H1 (cell line): ENCODE measurements at regions not wholly inside any gene's neighbourhood (a gene's known extent, or its start where the extent isn't known, plus 50 kb on each side); places are given as distances from the start of the nearest gene placed in this dataset.

Experiments used
- CTCF ChIA-PET: fragments of 300-600 bp; sonication (Branson Sonifier 250); formaldehyde crosslinking; loops from one replicate; lab custom pipeline; 2021; ENCODE audit not compliant: partially characterized antibody; lab: Charles Lee
- POLR2A ChIA-PET: fragments of 300-600 bp; sonication (Branson Sonifier 250); formaldehyde crosslinking; loops from one replicate; lab custom pipeline; 2021; ENCODE audit warnings: inconsistent platforms; ENCODE audit not compliant: partially characterized antibody; lab: Charles Lee
- DNase-seq, 2 experiments: peaks; one replicate each; pipeline versions ENCODE4 v3.0.0 to v3.0.0-alpha.2; 2010 to 2022; ENCODE audit warnings: low spot score in 2 of 2, low read depth in 1 of 2, mixed read lengths in 1 of 2
- FAIRE-seq: peaks from 2 replicates; lab custom pipeline; 2011; peaks lifted over from hg19 to GRCh38; lab: Jason Lieb, UNC
- H2AFZ ChIP-seq: 2 replicates; pipeline ENCODE4 v1.8.1; 2012; ENCODE audit warnings: low read length, inconsistent platforms
- H2AK5ac ChIP-seq: 2 replicates; pipeline ENCODE4 v1.6.1; 2013; ENCODE audit warnings: low read depth, low read length
- H2BK120ac ChIP-seq: replicated peaks from 2 replicates; pipeline ENCODE3; 2013; ENCODE audit warnings: low read depth, low read length, inconsistent platforms
- H2BK12ac ChIP-seq: 2 replicates; pipeline ENCODE4 v1.6.1; 2013; ENCODE audit warnings: low read depth, low read length
- H2BK15ac ChIP-seq: 2 replicates; pipeline ENCODE4 v1.6.1; 2013; ENCODE audit warnings: low read length
- H2BK20ac ChIP-seq: 2 replicates; pipeline ENCODE4 v1.6.1; 2013; ENCODE audit warnings: low read length
- H2BK5ac ChIP-seq: 2 replicates; pipeline ENCODE4 v1.6.1; 2013; ENCODE audit warnings: low read depth, low read length
- H3K14ac ChIP-seq: 2 replicates; pipeline ENCODE4 v1.6.1; 2013; ENCODE audit warnings: inconsistent platforms; ENCODE audit not compliant: insufficient read length
- H3K18ac ChIP-seq: 2 replicates; pipeline ENCODE4 v1.6.1; 2013; ENCODE audit warnings: low read length; ENCODE audit errors: extremely low read depth
- H3K23ac ChIP-seq: 2 replicates; pipeline ENCODE4 v1.6.1; 2013; ENCODE audit warnings: inconsistent platforms; ENCODE audit not compliant: insufficient read length
- H3K23me2 ChIP-seq: 2 replicates; pipeline ENCODE4 v1.6.1; 2013; ENCODE audit warnings: low read depth, low read length
- H3K27ac ChIP-seq: 2 replicates; pipeline ENCODE4 v1.6.1; 2011; ENCODE audit warnings: low read depth, low read length, inconsistent platforms
- H3K27me3 ChIP-seq, 4 experiments: replicated peaks in 1 of 4; 1 replicate in 1 of 4; 2 replicates in 3 of 4; pipeline versions ENCODE4 v1.6.1 to v1.8.1; 2011 to 2013; ENCODE audit warnings: low read length in 3 of 4, mild to moderate bottlenecking in 3 of 4, inconsistent platforms in 2 of 4, mixed read lengths in 2 of 4, moderate library complexity in 1 of 4; ENCODE audit not compliant: control insufficient read depth in 3 of 4, insufficient read depth in 3 of 4; ENCODE audit errors: extremely low read depth in 1 of 4
- H3K36me3 ChIP-seq, 4 experiments: 2 replicates each; pipeline versions ENCODE4 v1.6.1 to v1.8.1; 2011 to 2013; ENCODE audit warnings: mild to moderate bottlenecking in 4 of 4, low read length in 3 of 4, moderate library complexity in 2 of 4, control low read depth in 1 of 4, inconsistent platforms in 1 of 4; ENCODE audit not compliant: insufficient read depth in 4 of 4, control insufficient read depth in 2 of 4
- H3K4ac ChIP-seq: replicated peaks from 2 replicates; pipeline ENCODE3; 2013; ENCODE audit warnings: low read length, low read depth, mixed read lengths, inconsistent platforms; ENCODE audit not compliant: insufficient read length
- H3K4me1 ChIP-seq, 4 experiments: replicated peaks in 1 of 4; 1 replicate in 1 of 4; 2 replicates in 3 of 4; pipeline versions ENCODE4 v1.6.1 to v1.8.1; 2011 to 2013; ENCODE audit warnings: low read length in 3 of 4, inconsistent platforms in 2 of 4, mixed read lengths in 1 of 4; ENCODE audit not compliant: insufficient read depth in 4 of 4, control insufficient read depth in 3 of 4
- H3K4me2 ChIP-seq, 2 experiments: 2 replicates each; pipeline versions ENCODE4 v1.6.1 to v1.8.1; 2011 to 2013; ENCODE audit warnings: low read depth in 2 of 2, low read length in 2 of 2, control low read depth in 1 of 2, inconsistent platforms in 1 of 2, mild to moderate bottlenecking in 1 of 2; ENCODE audit not compliant: insufficient read depth in 1 of 2
- H3K4me3 ChIP-seq, 4 experiments: fragments of 200-600, 300-600 bp in 1 of 4; sonication (generic), shearing (Covaris generic), sonication (Bioruptor Twin) in 1 of 4; 2 replicates each; pipeline versions ENCODE4 v1.5.1 to v1.8.1; 2011 to 2016; ENCODE audit warnings: low read length in 4 of 4, low read depth in 3 of 4, control low read depth in 2 of 4, inconsistent platforms in 2 of 4, mild to moderate bottlenecking in 2 of 4, mixed read lengths in 1 of 4, moderate library complexity in 1 of 4; ENCODE audit not compliant: insufficient read depth in 2 of 4; ENCODE audit errors: extremely low read depth in 1 of 4
- H3K56ac ChIP-seq: replicated peaks from 2 replicates; pipeline ENCODE3; 2013; ENCODE audit warnings: low read depth, mild to moderate bottlenecking, mixed read lengths, low read length, inconsistent platforms; ENCODE audit not compliant: insufficient read length
- H3K79me1 ChIP-seq: 2 replicates; pipeline ENCODE4 v1.6.1; 2013; ENCODE audit warnings: low read depth, low read length, control low read depth
- H3K79me2 ChIP-seq, 2 experiments: 2 replicates each; pipeline versions ENCODE4 v1.6.1 to v1.8.1; 2012 to 2013; ENCODE audit warnings: low read length in 2 of 2, mild to moderate bottlenecking in 2 of 2, inconsistent platforms in 1 of 2; ENCODE audit not compliant: insufficient read depth in 2 of 2, control insufficient read depth in 1 of 2
- H3K9ac ChIP-seq, 4 experiments: replicated peaks in 1 of 4; 1 replicate in 1 of 4; 2 replicates in 3 of 4; pipeline versions ENCODE4 v1.6.1 to v1.8.1; 2011 to 2013; ENCODE audit warnings: low read depth in 3 of 4, low read length in 3 of 4, control low read depth in 2 of 4, mild to moderate bottlenecking in 2 of 4, moderate library complexity in 2 of 4, inconsistent platforms in 1 of 4; ENCODE audit errors: extremely low read depth in 1 of 4
- H3K9me3 ChIP-seq, 2 experiments: 2 replicates each; pipeline versions ENCODE4 v1.6.1 to v1.8.1; 2012 to 2013; ENCODE audit warnings: mild to moderate bottlenecking in 2 of 2, moderate library complexity in 2 of 2, control low read depth in 1 of 2, inconsistent platforms in 1 of 2, low read depth in 1 of 2, low read length in 1 of 2, mixed read lengths in 1 of 2; ENCODE audit not compliant: insufficient read depth in 2 of 2
- H4K20me1 ChIP-seq, 2 experiments: replicated peaks in 1 of 2; 2 replicates each; pipeline versions ENCODE3 to v1.8.1; 2011 to 2013; ENCODE audit warnings: inconsistent platforms in 2 of 2, low read length in 2 of 2, mild to moderate bottlenecking in 1 of 2; ENCODE audit not compliant: insufficient read depth in 2 of 2, control insufficient read depth in 1 of 2
- H4K5ac ChIP-seq: 2 replicates; pipeline ENCODE4 v1.6.1; 2013; ENCODE audit warnings: low read length, low read depth, mixed read lengths, inconsistent platforms; ENCODE audit not compliant: insufficient read length
- H4K8ac ChIP-seq: 2 replicates; pipeline ENCODE4 v1.8.0; 2013; ENCODE audit warnings: mild to moderate bottlenecking, moderate library complexity, low read length, inconsistent platforms; ENCODE audit not compliant: insufficient read depth; ENCODE audit errors: extremely low read depth
- H4K91ac ChIP-seq: replicated peaks from 2 replicates; pipeline ENCODE3; 2013; ENCODE audit warnings: low read length, mixed read lengths, inconsistent platforms; ENCODE audit not compliant: insufficient read length
- ASH2L ChIP-seq: fragments of 200-600, 300-600 bp; sonication (generic); IDR thresholded peaks from one replicate; pipeline ENCODE4 v1.7.1; 2017; ENCODE audit warnings: low read length
- BCL11A ChIP-seq, 2 experiments: IDR thresholded peaks; one replicate each; pipeline ENCODE4 v1.6.1; 2011; ENCODE audit warnings: low read depth in 2 of 2, low read length in 2 of 2, mild to moderate bottlenecking in 2 of 2
- CHD1 ChIP-seq: IDR thresholded peaks from 2 replicates; pipeline ENCODE4 v1.6.1; 2012; ENCODE audit warnings: low read depth, low read length, improper control_type of control experiment
- CREB1 ChIP-seq: IDR thresholded peaks from 2 replicates; pipeline ENCODE4 v1.6.1; 2012; ENCODE audit warnings: inconsistent platforms
- CTBP2 ChIP-seq: IDR thresholded peaks from 2 replicates; pipeline ENCODE4 v1.7.0; 2011; ENCODE audit warnings: borderline replicate concordance, mild to moderate bottlenecking, moderate library complexity, mixed read lengths, low read length; ENCODE audit not compliant: insufficient read depth, insufficient read length
- CTCF ChIP-seq, 3 experiments: IDR thresholded peaks; 1 replicate in 2 of 3; 2 replicates in 1 of 3; pipeline versions ENCODE4 v1.5.1 to v1.6.1; 2011; ENCODE audit warnings: low read length in 3 of 3, mild to moderate bottlenecking in 3 of 3, inconsistent platforms in 2 of 3, low read depth in 1 of 3, moderate library complexity in 1 of 3; ENCODE audit not compliant: insufficient read depth in 1 of 3; ENCODE audit errors: control extremely low read depth in 1 of 3
- GTF2F1 ChIP-seq: IDR thresholded peaks from 2 replicates; pipeline ENCODE4 v1.6.1; 2012; ENCODE audit warnings: low read depth, low read length, improper control_type of control experiment, borderline replicate concordance
- RAD21 ChIP-seq, 2 experiments: IDR thresholded peaks in 1 of 2; conservative IDR thresholded peaks in 1 of 2; 2 replicates each; pipeline ENCODE4 v1.6.1; 2011; ENCODE audit warnings: low read depth in 2 of 2, low read length in 2 of 2, improper control_type of control experiment in 1 of 2, inconsistent platforms in 1 of 2, mild to moderate bottlenecking in 1 of 2, moderate library complexity in 1 of 2
- SAP30 ChIP-seq: fragments of 300-600 bp; sonication (generic); IDR thresholded peaks from 2 replicates; pipeline ENCODE4 v1.7.1; 2012; ENCODE audit warnings: low read length, moderate library complexity, mild to moderate bottlenecking, inconsistent platforms; ENCODE audit not compliant: insufficient read depth, insufficient replicate concordance
- USF2 ChIP-seq: IDR thresholded peaks from 2 replicates; pipeline ENCODE4 v1.6.1; 2011; ENCODE audit warnings: low read length, improper control_type of control experiment
- WGBS, 2 experiments: shearing (Covaris generic) in 1 of 2; methylation state at CpG; one replicate each; pipeline versions ENCODE4 v1.1.6 to v1.1.7; 2013 to 2015; ENCODE audit warnings: low lambda C conversion rate in 2 of 2, mixed read lengths in 2 of 2, inconsistent platforms in 1 of 2, low coverage in 1 of 2, missing lambda C conversion rate in 1 of 2; ENCODE audit not compliant: insufficient replicate concordance in 2 of 2, insufficient coverage in 1 of 2, insufficient read length in 1 of 2; ENCODE audit errors: extremely low coverage in 1 of 2, missing lambda C conversion rate in 1 of 2; 5-methylcytosine and 5-hydroxymethylcytosine counted together

GRCh38 chr19:28618504-28618903 lies 594.4 kb downstream of the UQCRFS1 start:
- CTCF ChIA-PET: interaction anchor here (1.3 to 1.9 kb wide), 3 partner anchors 15 to 57 kb away, joined by 4 to 5 read pairs (median 4); no protein-coding TSS in a partner anchor
- Histone ChIP-seq H2AK5ac (no peak overlapping the region), H3K27me3 (no peaks in the 10 kb centered on the region), H3K4me1 (no peaks in the 10 kb centered on the region), H3K9ac (no peak overlapping the region), H3K36me3 (peaks cover 0 to 4% (median 0%) of the 10 kb centered on the region in 4 experiments; a peak in 1 of 8 replicates), H2BK5ac (no peak overlapping the region), H3K23me2 (no peaks in the 10 kb centered on the region), H4K5ac (no peak overlapping the region), H3K4me2 (no peak overlapping the region), H3K4ac (no peak overlapping the region), H3K18ac (no peak overlapping the region), H2AFZ (no peak overlapping the region), H3K9me3 (0 out of 4 replicates have a peak, but pooled peaks cover 4% of the 10 kb centered on the region in 2 experiments), H2BK15ac (no peak overlapping the region), H3K79me1 (peaks cover 3% of the 10 kb centered on the region; the same call in 1 of the 2 replicates), H3K4me3 (no peak overlapping the region), H3K23ac (no peak overlapping the region), H3K14ac (no peak overlapping the region), H2BK12ac (no peak overlapping the region), H3K79me2 (no peaks in the 10 kb centered on the region), H4K8ac (no peak overlapping the region), H2BK20ac (no peak overlapping the region), H3K27ac (no peak overlapping the region), H4K91ac (no peak overlapping the region), H4K20me1 (no peaks in the 10 kb centered on the region), H3K56ac (no peak overlapping the region), H2BK120ac (no peak overlapping the region)
- no peak for DNase-seq
- 92% methylated on average over 4 of the region's 4 CpGs; no CpG with 5 or more reads in 1 of the 2 experiments for WGBS, 2 experiments
- POLR2A ChIA-PET: no interaction called here
- FAIRE-seq: no peak
- TF ChIP-seq CTCF (IDR thresholded peaks at IDR 0.05; ENCODE audit: control extremely low read depth in 1 of 3, insufficient read depth in 1 of 3, low read depth in 1 of 3, low read length in 3 of 3) (no peak), CHD1 (no peak), ASH2L (no peak), RAD21 (IDR thresholded peaks at IDR 0.05 in 1 of 2, conservative IDR thresholded peaks at IDR 0.05 in 1 of 2; ENCODE audit: low read depth in 2 of 2, low read length in 2 of 2) (no peak), USF2 (no peak), CTBP2 (no peak), SAP30 (no peak), CREB1 (no peak), GTF2F1 (no peak), BCL11A (IDR thresholded peaks at IDR 0.05; ENCODE audit: low read depth in 2 of 2, low read length in 2 of 2) (no peak)
